Panc1 (cell line): ENCODE measurements at regions not wholly inside any gene's neighbourhood (a gene's known extent, or its start where the extent isn't known, plus 50 kb on each side); places are given as distances from the start of the nearest gene placed in this dataset.

Experiments used
- ATAC-seq: fragments of 200-7000 bp; cut with Tn5 transposase; 2 replicates; pipeline ENCODE4 v1.9.1; 2020; ENCODE audit warnings: mild to moderate bottlenecking, moderate library complexity
- BruUV-seq: library from RNA; stranded (reverse); fragments of 400-500 nt; replicated peaks from 2 replicates; lab custom pipeline; 2021; lab: Mats Ljungman, UMichigan
- CTCF ChIA-PET: fragments of 300-600 bp; sonication (Branson Sonifier 250); formaldehyde crosslinking; loops from one replicate; lab custom pipeline; 2022; ENCODE audit warnings: antibody characterized with exemption; lab: Charles Lee
- POLR2A ChIA-PET: fragments of 300-600 bp; sonication (Branson Sonifier 250); formaldehyde crosslinking; loops from one replicate; lab custom pipeline; 2022; ENCODE audit warnings: antibody characterized with exemption; lab: Charles Lee
- DNase-seq: peaks from one replicate; pipeline ENCODE4 v3.0.0-alpha.2; 2010; ENCODE audit warnings: low read depth, low spot score
- H3K27ac ChIP-seq: 2 replicates; pipeline ENCODE4 v1.5.1; 2011; ENCODE audit warnings: mild to moderate bottlenecking, low read length, inconsistent platforms
- H3K27me3 ChIP-seq: fragments of 200-500 bp; sonication (Bioruptor generic); 2 replicates; pipeline ENCODE4 v1.6.0; 2014; ENCODE audit warnings: low read length, inconsistent platforms; ENCODE audit not compliant: control insufficient read depth, insufficient read depth
- H3K36me3 ChIP-seq: fragments of 200-500 bp; sonication (Bioruptor generic); 2 replicates; pipeline ENCODE4 v1.5.1; 2014; ENCODE audit warnings: inconsistent platforms, mild to moderate bottlenecking, low read length, moderate library complexity; ENCODE audit not compliant: control insufficient read depth, insufficient read depth
- H3K4me1 ChIP-seq: 2 replicates; pipeline ENCODE4 v1.5.1; 2011; ENCODE audit warnings: inconsistent platforms, mild to moderate bottlenecking, low read length, moderate library complexity; ENCODE audit not compliant: control insufficient read depth, insufficient read depth
- H3K4me3 ChIP-seq, 2 experiments: 2 replicates each; pipeline ENCODE4 v1.5.1; 2011 to 2012; ENCODE audit warnings: low read depth in 2 of 2, low read length in 2 of 2, mild to moderate bottlenecking in 2 of 2, inconsistent platforms in 1 of 2, moderate library complexity in 1 of 2
- H3K9me3 ChIP-seq: fragments of 200-500 bp; sonication (Bioruptor generic); 2 replicates; pipeline ENCODE4 v1.5.1; 2014; ENCODE audit warnings: low read depth, mild to moderate bottlenecking, inconsistent platforms, low read length, moderate library complexity; ENCODE audit not compliant: control insufficient read depth, insufficient read depth
- CTCF ChIP-seq: fragments of 450-650 bp; IDR thresholded peaks from 2 replicates; pipeline ENCODE4 v1.5.1; 2017; ENCODE audit warnings: mild to moderate bottlenecking
- POLR2AphosphoS5 ChIP-seq: IDR thresholded peaks from 2 replicates; pipeline ENCODE4 v1.6.1; 2012; ENCODE audit warnings: mild to moderate bottlenecking, low read depth, low read length, moderate library complexity
- REST ChIP-seq, 2 experiments: IDR thresholded peaks; 2 replicates each; pipeline ENCODE4 v1.6.1; 2011 to 2012; ENCODE audit warnings: low read depth in 2 of 2, control low read depth in 1 of 2, low read length in 1 of 2, mild to moderate bottlenecking in 1 of 2, moderate library complexity in 1 of 2; ENCODE audit not compliant: insufficient read depth in 1 of 2
- SIN3A ChIP-seq: IDR thresholded peaks from 2 replicates; pipeline ENCODE4 v1.6.1; 2012; ENCODE audit warnings: low read depth, mild to moderate bottlenecking, low read length, moderate library complexity, borderline replicate concordance; ENCODE audit not compliant: insufficient read depth
- TCF7L2 ChIP-seq: IDR thresholded peaks from 2 replicates; pipeline ENCODE4 v1.6.1; 2011; ENCODE audit warnings: mild to moderate bottlenecking, low read depth, low read length, inconsistent platforms
- in situ Hi-C: cut with HindIII; loops from 2 replicates; pipeline ENCODE4 v1.10.0; 2016; ENCODE audit warnings: low sequenced_read_pairs, low pct_unique_long_range_greater_than_20kb
- intact Hi-C: fragments of 100-400 bp; cut with micrococcal nuclease; formaldehyde crosslinking; loops from one replicate; pipeline ENCODE4 v1.10.0; 2022; ENCODE audit not compliant: unreplicated experiment

- Histone ChIP-seq H3K36me3 (no peaks in the 10 kb centered on the region), H3K27ac (no peak overlapping the region), H3K4me1 (no peaks in the 10 kb centered on the region), H3K4me3 (no peak overlapping the region), H3K27me3 (no peaks in the 10 kb centered on the region), H3K9me3 (no peaks in the 10 kb centered on the region)
- in situ Hi-C loops = no loop called here
- DNase-seq (no peak), ATAC-seq (no peak)
- ChIA-PET POLR2A (no interaction called here), CTCF (no interaction called here)
- TF ChIP-seq TCF7L2 (no peak), POLR2AphosphoS5 (no peak), SIN3A (no peak), CTCF (no peak), REST (IDR thresholded peaks at IDR 0.05; ENCODE audit: insufficient read depth in 1 of 2, low read depth in 2 of 2, low read length in 1 of 2) (no peak)
- no TSS peak for BruUV-seq
- intact Hi-C loops = no loop called here
Observed at GRCh38 chrX:64843224-64843623, 133.0 kb downstream of the ZC4H2 start.

DNA sequence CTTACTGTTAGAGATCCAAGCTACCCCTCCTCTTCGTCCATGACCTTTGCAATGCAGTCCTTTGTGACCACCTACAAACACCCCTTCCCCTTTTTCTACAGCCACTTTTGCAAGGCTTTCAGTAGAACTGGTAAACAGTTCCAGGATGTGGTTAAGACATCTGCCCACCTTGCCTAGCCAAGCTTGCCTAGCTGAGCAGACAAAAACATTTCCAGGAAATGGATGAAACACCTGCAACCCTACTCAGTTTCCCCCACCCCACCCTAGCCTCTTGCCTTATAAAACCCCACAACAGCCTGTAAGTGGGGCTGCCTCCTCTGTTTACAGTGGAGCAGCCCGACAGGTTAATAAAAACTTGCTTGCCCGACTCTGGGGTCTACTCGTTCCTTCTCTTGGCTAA lies 133.8 kb downstream of the ZC4H2 start:
- Histone ChIP-seq H3K4me1 (no peaks in the 10 kb centered on the region), H3K27me3 (no peaks in the 10 kb centered on the region), H3K9me3 (no peaks in the 10 kb centered on the region), H3K36me3 (no peaks in the 10 kb centered on the region), H3K4me3 (no peak overlapping the region), H3K27ac (no peak overlapping the region)
- no peak for ATAC-seq
- ChIA-PET POLR2A (no interaction called here), CTCF (no interaction called here)
- no TSS peak for BruUV-seq
- in situ Hi-C loops = no loop called here
- TF ChIP-seq REST (IDR thresholded peaks at IDR 0.05; ENCODE audit: insufficient read depth in 1 of 2, low read depth in 2 of 2, low read length in 1 of 2) (no peak), CTCF (no peak), POLR2AphosphoS5 (no peak), SIN3A (no peak), TCF7L2 (no peak)
- intact Hi-C loops = no loop called here
- DNase-seq = no peak
